Glutamatergic neuron (in vitro differentiated cells): ENCODE measurements at regions not wholly inside any gene's neighbourhood (a gene's known extent, or its start where the extent isn't known, plus 50 kb on each side); places are given as distances from the start of the nearest gene placed in this dataset.

Experiments used
- DNase-seq: peaks from one replicate; pipeline ENCODE4 v3.0.0; 2022
- H3K27ac Mint-ChIP-seq: one replicate; pipeline ENCODE4 v1.8.0; 2020; ENCODE audit warnings: mild to moderate bottlenecking, mixed read lengths, inconsistent platforms; ENCODE audit not compliant: unreplicated experiment
- H3K27me3 Mint-ChIP-seq: one replicate; pipeline ENCODE4 v1.8.0; 2020; ENCODE audit warnings: mild to moderate bottlenecking, moderate library complexity, mixed read lengths, inconsistent platforms; ENCODE audit not compliant: unreplicated experiment
- H3K36me3 Mint-ChIP-seq: one replicate; pipeline ENCODE4 v1.8.0; 2020; ENCODE audit warnings: mild to moderate bottlenecking, mixed read lengths, inconsistent platforms; ENCODE audit not compliant: unreplicated experiment
- H3K4me1 Mint-ChIP-seq: one replicate; pipeline ENCODE4 v1.8.0; 2020; ENCODE audit warnings: mild to moderate bottlenecking, low read depth, mixed read lengths, inconsistent platforms; ENCODE audit not compliant: unreplicated experiment
- H3K4me3 Mint-ChIP-seq: one replicate; pipeline ENCODE4 v1.8.0; 2020; ENCODE audit warnings: mild to moderate bottlenecking, mixed read lengths, inconsistent platforms; ENCODE audit not compliant: unreplicated experiment
- H3K9me3 Mint-ChIP-seq: one replicate; pipeline ENCODE4 v1.8.0; 2020; ENCODE audit warnings: mild to moderate bottlenecking, moderate library complexity, mixed read lengths, inconsistent platforms; ENCODE audit not compliant: unreplicated experiment
- TF ChIP-seq, protein P1 (sequence below): fragments of 200-600 bp; sonication (generic); IDR thresholded peaks from one replicate; pipeline ENCODE4 v1.5.0; 2021; ENCODE audit not compliant: partially characterized antibody, unreplicated experiment

DNA sequence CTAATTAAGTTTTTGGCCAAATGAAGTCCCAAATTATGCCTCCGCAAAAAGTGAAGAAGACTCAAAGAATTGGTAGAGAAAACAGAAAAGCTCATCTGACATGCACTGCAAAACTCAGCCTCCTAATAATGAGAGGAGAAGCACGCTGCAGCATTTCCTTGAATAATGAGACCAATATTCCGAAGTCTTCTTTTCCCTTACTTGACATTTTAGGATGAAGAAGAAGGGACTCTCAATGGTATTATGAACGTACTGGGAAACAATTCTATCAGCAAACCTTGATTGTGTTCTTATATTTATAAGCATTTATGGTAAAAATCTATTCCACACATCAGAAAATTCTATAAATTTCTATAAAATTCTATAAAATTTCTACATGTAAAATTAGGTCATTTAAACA, 733.9 kb upstream of the ACVR2A start:
- TF ChIP-seq, protein P1, sequence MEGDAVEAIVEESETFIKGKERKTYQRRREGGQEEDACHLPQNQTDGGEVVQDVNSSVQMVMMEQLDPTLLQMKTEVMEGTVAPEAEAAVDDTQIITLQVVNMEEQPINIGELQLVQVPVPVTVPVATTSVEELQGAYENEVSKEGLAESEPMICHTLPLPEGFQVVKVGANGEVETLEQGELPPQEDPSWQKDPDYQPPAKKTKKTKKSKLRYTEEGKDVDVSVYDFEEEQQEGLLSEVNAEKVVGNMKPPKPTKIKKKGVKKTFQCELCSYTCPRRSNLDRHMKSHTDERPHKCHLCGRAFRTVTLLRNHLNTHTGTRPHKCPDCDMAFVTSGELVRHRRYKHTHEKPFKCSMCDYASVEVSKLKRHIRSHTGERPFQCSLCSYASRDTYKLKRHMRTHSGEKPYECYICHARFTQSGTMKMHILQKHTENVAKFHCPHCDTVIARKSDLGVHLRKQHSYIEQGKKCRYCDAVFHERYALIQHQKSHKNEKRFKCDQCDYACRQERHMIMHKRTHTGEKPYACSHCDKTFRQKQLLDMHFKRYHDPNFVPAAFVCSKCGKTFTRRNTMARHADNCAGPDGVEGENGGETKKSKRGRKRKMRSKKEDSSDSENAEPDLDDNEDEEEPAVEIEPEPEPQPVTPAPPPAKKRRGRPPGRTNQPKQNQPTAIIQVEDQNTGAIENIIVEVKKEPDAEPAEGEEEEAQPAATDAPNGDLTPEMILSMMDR = no peak
- DNase-seq = no peak
- Mint-ChIP-seq H3K27ac (no peak overlapping the region), H3K27me3 (peaks cover 3% of the 10 kb centered on the region), H3K4me3 (no peak overlapping the region), H3K36me3 (no peaks in the 10 kb centered on the region), H3K4me1 (peaks cover 8% of the 10 kb centered on the region), H3K9me3 (no peaks in the 10 kb centered on the region)

DNA sequence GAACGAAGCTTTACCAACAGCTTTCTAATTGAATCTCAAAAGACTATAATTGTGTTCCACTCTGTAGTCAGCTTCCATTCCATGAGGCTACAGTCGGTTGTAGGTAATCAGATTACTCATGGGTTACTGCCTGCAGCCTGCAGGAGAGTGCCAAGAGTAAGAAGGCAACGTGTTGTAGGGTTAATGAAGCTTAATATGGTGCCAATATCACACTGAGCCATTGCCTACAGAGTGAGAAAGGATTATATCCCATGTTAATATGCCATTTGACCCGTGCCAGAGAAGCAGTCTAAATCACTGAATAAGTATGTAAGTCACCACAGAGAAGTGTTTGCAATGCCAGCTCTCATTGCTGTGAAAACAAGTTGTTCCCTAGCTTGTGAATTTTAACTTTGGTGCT, 734.5 kb upstream of the ACVR2A start:
- Mint-ChIP-seq H3K27me3 (peaks cover 3% of the 10 kb centered on the region), H3K4me1 (peaks cover 8% of the 10 kb centered on the region), H3K36me3 (no peaks in the 10 kb centered on the region), H3K4me3 (no peak overlapping the region), H3K9me3 (no peaks in the 10 kb centered on the region), H3K27ac (no peak overlapping the region)
- TF ChIP-seq, protein P1 = no peak
- no peak for DNase-seq

DNA sequence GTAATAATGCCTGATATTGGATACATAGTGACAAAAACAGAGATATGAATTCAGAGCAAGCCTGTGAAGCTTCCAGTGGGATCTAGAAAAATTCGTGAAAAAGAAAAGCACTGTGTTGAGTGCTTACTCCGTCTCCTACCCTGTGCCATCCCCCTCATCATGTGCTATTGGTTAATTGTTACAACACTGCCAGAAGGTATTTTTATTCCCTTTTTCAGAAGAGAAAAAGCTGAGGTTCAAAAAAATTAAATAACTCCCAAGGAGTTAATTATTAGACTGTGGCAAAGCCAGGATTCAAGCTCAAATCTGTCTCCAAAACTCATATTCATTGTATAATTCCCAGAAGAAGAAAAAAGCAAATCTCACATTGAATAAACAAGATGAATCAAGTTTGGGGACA, 735.5 kb upstream of the ACVR2A start:
- no peak overlapping the region for H3K27ac Mint-ChIP-seq
- peaks cover 8% of the 10 kb centered on the region for H3K4me1 Mint-ChIP-seq
- TF ChIP-seq, protein P1 = no peak
- H3K36me3 Mint-ChIP-seq = no peaks in the 10 kb centered on the region
- H3K27me3 Mint-ChIP-seq = peaks cover 3% of the 10 kb centered on the region
- DNase-seq = no peak
- no peak overlapping the region for H3K4me3 Mint-ChIP-seq
- H3K9me3 Mint-ChIP-seq = no peaks in the 10 kb centered on the region

DNA sequence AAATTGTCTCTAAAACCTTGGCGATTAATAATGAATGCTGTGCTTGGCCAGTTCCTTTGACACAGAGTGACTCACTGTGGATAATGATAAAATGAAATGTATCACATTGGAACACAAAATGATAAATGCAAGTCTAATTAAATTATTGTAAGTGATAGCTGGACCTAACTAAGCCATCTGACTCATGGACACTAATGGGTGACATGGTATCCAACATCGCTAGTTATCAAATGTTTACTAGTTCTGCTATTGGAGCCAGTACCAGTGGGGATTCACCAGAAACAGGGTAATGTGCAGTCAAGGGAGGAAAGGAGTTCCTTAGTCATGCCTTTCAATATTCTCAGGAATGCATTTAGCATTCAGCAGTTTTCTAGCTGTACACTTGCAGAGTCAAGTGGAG, 736.3 kb upstream of the ACVR2A start:
- Mint-ChIP-seq H3K27ac (no peak overlapping the region), H3K4me1 (peaks cover 8% of the 10 kb centered on the region), H3K9me3 (no peaks in the 10 kb centered on the region), H3K27me3 (peaks cover 3% of the 10 kb centered on the region), H3K4me3 (no peak overlapping the region), H3K36me3 (no peaks in the 10 kb centered on the region)
- TF ChIP-seq, protein P1 = no peak
- DNase-seq = no peak

DNA sequence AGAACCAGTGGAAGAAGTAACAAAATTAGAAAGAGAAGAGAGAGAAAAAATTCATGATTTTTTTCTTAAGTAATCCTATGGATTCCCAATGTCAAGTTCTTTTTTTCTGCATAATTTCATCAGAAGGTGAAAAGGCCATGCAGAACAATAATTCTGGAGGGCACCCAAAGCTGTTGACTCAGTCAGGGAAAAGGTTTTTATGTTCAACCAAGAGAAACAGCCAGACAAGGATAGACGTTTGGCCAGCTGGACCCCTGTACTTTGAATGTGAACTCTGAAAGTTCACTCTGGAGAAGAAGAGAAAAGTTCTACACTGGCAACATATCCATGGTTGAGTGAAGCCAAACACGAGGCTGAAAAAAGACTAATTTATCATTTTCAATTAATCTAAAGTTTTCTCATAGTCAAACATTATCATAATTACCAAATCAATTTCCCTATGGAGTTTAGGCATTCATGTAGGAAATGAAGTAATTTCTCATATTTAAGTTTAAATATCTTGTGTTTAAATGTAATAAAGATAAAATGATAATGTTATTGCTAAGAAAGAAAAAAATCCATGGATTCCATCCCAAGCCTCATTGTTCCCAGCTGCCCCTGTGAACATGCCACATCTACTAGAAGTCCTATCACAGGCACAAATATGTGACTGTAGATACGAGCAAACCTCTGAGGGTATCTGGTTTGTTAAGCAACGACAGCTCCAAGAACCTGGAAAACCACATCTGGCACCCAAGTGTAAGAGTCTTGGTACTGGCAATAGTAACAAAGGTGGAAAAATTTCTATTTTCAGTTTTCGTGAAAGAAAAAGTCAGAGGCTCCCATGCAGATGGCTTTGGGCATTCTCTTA, 742.7 kb upstream of the ACVR2A start:
- Mint-ChIP-seq H3K4me1 (no peaks in the 10 kb centered on the region), H3K4me3 (no peak overlapping the region), H3K27me3 (no peaks in the 10 kb centered on the region), H3K36me3 (no peaks in the 10 kb centered on the region), H3K9me3 (no peaks in the 10 kb centered on the region), H3K27ac (no peak overlapping the region)
- no peak for DNase-seq
- TF ChIP-seq, protein P1 = no peak
